H9 (cell line): ENCODE measurements at regions not wholly inside any gene's neighbourhood (a gene's known extent, or its start where the extent isn't known, plus 50 kb on each side); places are given as distances from the start of the nearest gene placed in this dataset.

ENCODE experiments used
- DNase-seq: peaks from one replicate; pipeline ENCODE4 v3.0.0-alpha.2; 2017
- H2AFZ ChIP-seq: one replicate; pipeline ENCODE4 v1.6.1; 2013; ENCODE audit warnings: mild to moderate bottlenecking, low read length, control low read depth, moderate library complexity
- H2AK5ac ChIP-seq: 2 replicates; pipeline ENCODE4 v1.6.1; 2013; ENCODE audit warnings: low read length, control low read depth, mixed read lengths; ENCODE audit not compliant: insufficient read length
- H2BK120ac ChIP-seq: one replicate; pipeline ENCODE4 v1.6.1; 2013; ENCODE audit warnings: low read depth, mild to moderate bottlenecking, low read length, control low read depth, inconsistent platforms; ENCODE audit not compliant: poor library complexity, severe bottlenecking
- H2BK12ac ChIP-seq: 2 replicates; pipeline ENCODE4 v1.6.1; 2013; ENCODE audit warnings: low read length, control low read depth, mixed read lengths, low read depth; ENCODE audit not compliant: insufficient read length
- H2BK15ac ChIP-seq: 2 replicates; pipeline ENCODE4 v1.6.1; 2013; ENCODE audit warnings: low read depth, low read length, control low read depth
- H2BK20ac ChIP-seq: one replicate; pipeline ENCODE4 v1.6.1; 2013; ENCODE audit warnings: low read depth, mild to moderate bottlenecking, low read length, control low read depth, inconsistent platforms; ENCODE audit not compliant: poor library complexity, severe bottlenecking
- H2BK5ac ChIP-seq: 2 replicates; pipeline ENCODE4 v1.6.1; 2013; ENCODE audit warnings: low read length, control low read depth, mixed read lengths; ENCODE audit not compliant: insufficient read length
- H3K14ac ChIP-seq: 2 replicates; pipeline ENCODE4 v1.6.1; 2013; ENCODE audit warnings: low read length, control low read depth; ENCODE audit not compliant: insufficient read depth
- H3K18ac ChIP-seq: 2 replicates; pipeline ENCODE4 v1.6.1; 2013; ENCODE audit warnings: low read depth, mild to moderate bottlenecking, mixed read lengths, low read length, control low read depth; ENCODE audit not compliant: insufficient read length
- H3K23ac ChIP-seq: 2 replicates; pipeline ENCODE4 v1.6.1; 2013; ENCODE audit warnings: low read length, control low read depth, mixed read lengths, low read depth; ENCODE audit not compliant: insufficient read length
- H3K23me2 ChIP-seq: 2 replicates; pipeline ENCODE4 v1.6.1; 2013; ENCODE audit warnings: low read depth, mild to moderate bottlenecking, mixed read lengths, low read length, control low read depth; ENCODE audit not compliant: insufficient read length, poor library complexity, severe bottlenecking
- H3K27ac ChIP-seq: 2 replicates; pipeline ENCODE4 v1.5.1; 2013; ENCODE audit warnings: low read length, control low read depth, mixed read lengths, low read depth; ENCODE audit not compliant: insufficient read length
- H3K27me3 ChIP-seq: 2 replicates; pipeline ENCODE4 v1.6.1; 2013; ENCODE audit warnings: low read length, control low read depth, inconsistent platforms; ENCODE audit not compliant: insufficient read depth
- H3K4ac ChIP-seq: 2 replicates; pipeline ENCODE4 v1.6.1; 2013; ENCODE audit warnings: low read depth, mild to moderate bottlenecking, control low read depth, inconsistent platforms, low read length, moderate library complexity
- H3K4me1 ChIP-seq: 2 replicates; pipeline ENCODE4 v1.6.1; 2013; ENCODE audit warnings: low read length, control low read depth, inconsistent platforms; ENCODE audit not compliant: insufficient read depth
- H3K4me2 ChIP-seq: 2 replicates; pipeline ENCODE4 v1.6.1; 2013; ENCODE audit warnings: low read length, control low read depth, mixed read lengths; ENCODE audit not compliant: insufficient read length, insufficient read depth
- H3K56ac ChIP-seq: 2 replicates; pipeline ENCODE4 v1.6.1; 2013; ENCODE audit warnings: low read depth, mild to moderate bottlenecking, mixed read lengths, low read length, control low read depth; ENCODE audit not compliant: insufficient read length
- H3K79me1 ChIP-seq: 2 replicates; pipeline ENCODE4 v1.6.1; 2013; ENCODE audit warnings: low read depth, mild to moderate bottlenecking, moderate library complexity, low read length, control low read depth, inconsistent platforms; ENCODE audit not compliant: insufficient read depth, poor library complexity, severe bottlenecking
- H3K79me2 ChIP-seq: 2 replicates; pipeline ENCODE4 v1.6.1; 2013; ENCODE audit warnings: low read length, control low read depth, inconsistent platforms; ENCODE audit not compliant: insufficient read depth
- H3K9ac ChIP-seq: 2 replicates; pipeline ENCODE4 v1.6.1; 2013; ENCODE audit warnings: low read length, control low read depth, mixed read lengths; ENCODE audit not compliant: insufficient read length; ENCODE audit errors: extremely low read depth
- H3K9me3 ChIP-seq: one replicate; pipeline ENCODE4 v1.6.1; 2013; ENCODE audit warnings: low read depth, low read length, inconsistent platforms; ENCODE audit not compliant: control insufficient read depth
- H3T11ph ChIP-seq: one replicate; pipeline ENCODE4 v1.6.1; 2013; ENCODE audit warnings: mild to moderate bottlenecking, low read length, control low read depth, inconsistent platforms
- H4K20me1 ChIP-seq: one replicate; pipeline ENCODE4 v1.6.1; 2013; ENCODE audit not compliant: control insufficient read depth, insufficient read length, insufficient read depth
- H4K5ac ChIP-seq: 2 replicates; pipeline ENCODE4 v1.6.1; 2013; ENCODE audit warnings: low read depth, mild to moderate bottlenecking, mixed read lengths, low read length, control low read depth; ENCODE audit not compliant: insufficient read length
- H4K8ac ChIP-seq: replicated peaks from 2 replicates; pipeline ENCODE4 v1.6.1; 2013; ENCODE audit warnings: low read length, control low read depth, mixed read lengths, low read depth; ENCODE audit not compliant: insufficient read length
- H4K91ac ChIP-seq: 2 replicates; pipeline ENCODE4 v1.6.1; 2013; ENCODE audit warnings: low read depth, mild to moderate bottlenecking, moderate library complexity, mixed read lengths, low read length, control low read depth; ENCODE audit not compliant: insufficient read length
- H3K27ac Mint-ChIP-seq, 3 experiments: 2 replicates in 2 of 3; 3 replicates in 1 of 3; pipeline ENCODE4 v1.8.0; 2020 to 2021; ENCODE audit warnings: mixed read lengths in 3 of 3, mild to moderate bottlenecking in 1 of 3, moderate library complexity in 1 of 3
- H3K27me3 Mint-ChIP-seq: 2 replicates; pipeline ENCODE4 v1.8.0; 2021; ENCODE audit warnings: low read depth, mild to moderate bottlenecking, moderate library complexity, mixed read lengths
- H3K36me3 Mint-ChIP-seq, 3 experiments: 2 replicates in 2 of 3; 3 replicates in 1 of 3; pipeline ENCODE4 v1.8.0; 2020 to 2021; ENCODE audit warnings: low read depth in 3 of 3, mixed read lengths in 3 of 3; ENCODE audit not compliant: insufficient read depth in 1 of 3
- H3K4me1 Mint-ChIP-seq, 2 experiments: 2 replicates each; pipeline ENCODE4 v1.8.0; 2020; ENCODE audit warnings: mixed read lengths in 2 of 2
- H3K4me3 Mint-ChIP-seq, 2 experiments: 2 replicates in 1 of 2; 3 replicates in 1 of 2; pipeline ENCODE4 v1.8.0; 2020 to 2021; ENCODE audit warnings: mild to moderate bottlenecking in 2 of 2, mixed read lengths in 2 of 2, moderate library complexity in 1 of 2
- H3K9me3 Mint-ChIP-seq, 2 experiments: 2 replicates in 1 of 2; 3 replicates in 1 of 2; pipeline ENCODE4 v1.8.0; 2020; ENCODE audit warnings: mild to moderate bottlenecking in 2 of 2, mixed read lengths in 2 of 2, moderate library complexity in 1 of 2
- WGBS: extraction: QIAGEN DNeasy Blood & Tissue Kit; methylation state at CpG from one replicate; pipeline ENCODE4 v1.1.7; 2013; ENCODE audit warnings: missing lambda C conversion rate, low lambda C conversion rate, mixed read lengths; ENCODE audit not compliant: insufficient read length; ENCODE audit errors: extremely low coverage; 5-methylcytosine and 5-hydroxymethylcytosine counted together
- TF ChIP-seq, protein P1 (sequence below): fragments of 200-600 bp; sonication (generic); conservative IDR thresholded peaks from 3 replicates; pipeline ENCODE4 v1.8.0; 2021; ENCODE audit warnings: antibody characterized with exemption, mild to moderate bottlenecking

- Histone ChIP-seq H3K4me1 (no peaks in the 10 kb centered on the region; the same call in 1 of the 2 replicates), H3K9ac (no peak overlapping the region), H2BK12ac (no peak overlapping the region), H3K14ac (no peak overlapping the region), H3K56ac (no peak overlapping the region), H3K23ac (no peak overlapping the region), H2BK120ac (no peak overlapping the region), H3T11ph (no peak overlapping the region), H3K79me2 (no peaks in the 10 kb centered on the region), H3K27ac (no peak overlapping the region), H2AFZ (no peak overlapping the region), H3K9me3 (no peaks in the 10 kb centered on the region), H3K79me1 (no peaks in the 10 kb centered on the region), H3K4me2 (no peak overlapping the region), H3K18ac (no peak overlapping the region), H3K27me3 (no peaks in the 10 kb centered on the region), H2BK20ac (no peak overlapping the region), H2BK5ac (no peak overlapping the region), H4K20me1 (no peaks in the 10 kb centered on the region), H3K4ac (no peak overlapping the region), H4K5ac (no peak overlapping the region), H4K8ac (no peak overlapping the region), H2BK15ac (no peak overlapping the region), H3K23me2 (no peaks in the 10 kb centered on the region), H4K91ac (no peak overlapping the region), H2AK5ac (no peak overlapping the region)
- no peaks in the 10 kb centered on the region; a peak in 1 of 7 replicates for H3K36me3 Mint-ChIP-seq
- TF ChIP-seq, protein P1, sequence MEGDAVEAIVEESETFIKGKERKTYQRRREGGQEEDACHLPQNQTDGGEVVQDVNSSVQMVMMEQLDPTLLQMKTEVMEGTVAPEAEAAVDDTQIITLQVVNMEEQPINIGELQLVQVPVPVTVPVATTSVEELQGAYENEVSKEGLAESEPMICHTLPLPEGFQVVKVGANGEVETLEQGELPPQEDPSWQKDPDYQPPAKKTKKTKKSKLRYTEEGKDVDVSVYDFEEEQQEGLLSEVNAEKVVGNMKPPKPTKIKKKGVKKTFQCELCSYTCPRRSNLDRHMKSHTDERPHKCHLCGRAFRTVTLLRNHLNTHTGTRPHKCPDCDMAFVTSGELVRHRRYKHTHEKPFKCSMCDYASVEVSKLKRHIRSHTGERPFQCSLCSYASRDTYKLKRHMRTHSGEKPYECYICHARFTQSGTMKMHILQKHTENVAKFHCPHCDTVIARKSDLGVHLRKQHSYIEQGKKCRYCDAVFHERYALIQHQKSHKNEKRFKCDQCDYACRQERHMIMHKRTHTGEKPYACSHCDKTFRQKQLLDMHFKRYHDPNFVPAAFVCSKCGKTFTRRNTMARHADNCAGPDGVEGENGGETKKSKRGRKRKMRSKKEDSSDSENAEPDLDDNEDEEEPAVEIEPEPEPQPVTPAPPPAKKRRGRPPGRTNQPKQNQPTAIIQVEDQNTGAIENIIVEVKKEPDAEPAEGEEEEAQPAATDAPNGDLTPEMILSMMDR: no peak
- no peak overlapping the region for H3K27ac Mint-ChIP-seq
- H3K27me3 Mint-ChIP-seq: no peaks in the 10 kb centered on the region
- H3K4me1 Mint-ChIP-seq: peaks cover 11 to 12% of the 10 kb centered on the region in 2 experiments
- peaks cover 0 to 2% of the 10 kb centered on the region in 2 experiments; a peak in 3 of 5 replicates for H3K9me3 Mint-ChIP-seq
- no peak overlapping the region for H3K4me3 Mint-ChIP-seq
- no CpG with 5 or more reads among the region's 4 CpGs for WGBS
- no peak for DNase-seq
Measured at GRCh38 chr20:54275359-54276111, 67.6 kb downstream of the PFDN4 start.
